GM19455 (cell line): ENCODE measurements at regions not wholly inside any gene's neighbourhood (a gene's known extent, or its start where the extent isn't known, plus 50 kb on each side); places are given as distances from the start of the nearest gene placed in this dataset.
"Not testable (repeated sequence)": the region's sequence is repeated elsewhere in the genome, so short reads cannot be mapped to it uniquely, and the experiment has no call there.

Source experiments
- ATAC-seq: cut with Tn5 transposase; IDR thresholded peaks from one replicate; pipeline ENCODE4 v1.9.1; 2021; ENCODE audit not compliant: unreplicated experiment

GRCh38 chr13:67509018-67509417 is 278.9 kb upstream of the PCDH9 start:
- no peak for ATAC-seq

GRCh38 chr13:67508275-67508674 is 278.1 kb upstream of the PCDH9 start:
- ATAC-seq = not testable (repeated sequence)

- ATAC-seq = no peak
Observed at GRCh38 chr13:67506407-67506806, 276.3 kb upstream of the PCDH9 start.

- ATAC-seq = no peak
Observed at GRCh38 chr13:67505376-67505775, 275.2 kb upstream of the PCDH9 start.

GRCh38 chr13:67498948-67499347 is 268.8 kb upstream of the PCDH9 start:
- ATAC-seq = no peak

- ATAC-seq = no peak
Observed at GRCh38 chr13:67493835-67494234, 263.7 kb upstream of the PCDH9 start.

- ATAC-seq = no peak
Observed at GRCh38 chr13:67489016-67489415, 258.9 kb upstream of the PCDH9 start.

GRCh38 chr13:67481445-67481844 is 251.3 kb upstream of the PCDH9 start:
- no peak for ATAC-seq

GRCh38 chr13:67474115-67474514 is 244.0 kb upstream of the PCDH9 start:
- no peak for ATAC-seq

- no peak for ATAC-seq
Observed at GRCh38 chr13:67469623-67470022, 239.5 kb upstream of the PCDH9 start.

GRCh38 chr13:67466569-67466968 is 236.4 kb upstream of the PCDH9 start:
- no peak for ATAC-seq

GRCh38 chr13:67464154-67464553 is 234.0 kb upstream of the PCDH9 start:
- ATAC-seq = no peak

- ATAC-seq = no peak
Observed at GRCh38 chr13:67462098-67462497, 232.0 kb upstream of the PCDH9 start.

- ATAC-seq = not testable (repeated sequence)
Observed at GRCh38 chr13:67452526-67452925, 222.4 kb upstream of the PCDH9 start.

GRCh38 chr13:67445436-67445835 is 215.3 kb upstream of the PCDH9 start:
- ATAC-seq = no peak

- ATAC-seq = no peak
Observed at GRCh38 chr13:67443923-67444322, 213.8 kb upstream of the PCDH9 start.

- ATAC-seq = no peak
Observed at GRCh38 chr13:67440236-67440975, 210.3 kb upstream of the PCDH9 start.

GRCh38 chr13:67439365-67439764 is 209.2 kb upstream of the PCDH9 start:
- no peak for ATAC-seq

GRCh38 chr13:67438465-67438864 is 208.3 kb upstream of the PCDH9 start:
- ATAC-seq = no peak

GRCh38 chr13:67437244-67437643 is 207.1 kb upstream of the PCDH9 start:
- ATAC-seq = no peak

GRCh38 chr13:67421475-67421874 is 191.3 kb upstream of the PCDH9 start:
- no peak for ATAC-seq

- no peak for ATAC-seq
Observed at GRCh38 chr13:67416047-67416925, 186.2 kb upstream of the PCDH9 start.
